Upper lobe of left lung (tissue), 6 donors: ENCODE measurements at regions not wholly inside any gene's neighbourhood (a gene's known extent, or its start where the extent isn't known, plus 50 kb on each side); places are given as distances from the start of the nearest gene placed in this dataset.

Experiments
- ATAC-seq, 2 donors: fragments of 200-7000 bp; cut with Tn5 transposase; one replicate each; pipeline ENCODE4 v1.9.1; 2022; ENCODE audit warnings: mild to moderate bottlenecking in 2 of 2, moderate library complexity in 2 of 2; ENCODE audit not compliant: low FRiP score in 2 of 2
- DNase-seq, 2 donors: peaks; one replicate each; pipeline ENCODE4 v3.0.0-alpha.2; 2019 to 2020
- H3K27ac ChIP-seq, 4 donors: fragments of 200-600 bp; sonication (generic); one replicate each; pipeline ENCODE4 v1.5.1; 2016 to 2019
- H3K27me3 ChIP-seq, 4 donors: fragments of 200-600 bp; sonication (generic); one replicate each; pipeline ENCODE4 v1.5.1; 2017 to 2019
- H3K36me3 ChIP-seq, 4 donors: fragments of 200-600 bp; sonication (generic); one replicate each; pipeline ENCODE4 v1.5.1; 2016 to 2019
- H3K4me1 ChIP-seq, 4 donors: fragments of 200-600 bp; sonication (generic); one replicate each; pipeline ENCODE4 v1.5.1; 2018 to 2019
- H3K4me3 ChIP-seq, 4 donors: fragments of 200-600 bp; sonication (generic); one replicate each; pipeline ENCODE4 v1.5.1; 2017 to 2019; ENCODE audit warnings: mild to moderate bottlenecking in 2 of 4, moderate library complexity in 1 of 4
- H3K9me3 ChIP-seq, 4 donors: fragments of 200-600 bp; sonication (generic); one replicate each; pipeline ENCODE4 v1.5.1; 2018 to 2019
- CTCF ChIP-seq, 6 experiments: fragments of 450-650 bp in 4 of 6; fragments of 200-600 bp in 2 of 6; sonication (generic) in 2 of 6; IDR thresholded peaks; one replicate each; pipeline ENCODE4 v1.5.1; 2016 to 2019; ENCODE audit warnings: antibody characterized with exemption in 6 of 6
- EP300 ChIP-seq, 4 donors: sonication (generic); formaldehyde crosslinking; IDR thresholded peaks; one replicate each; pipeline ENCODE4 v1.5.1; 2017; ENCODE audit warnings: antibody characterized with exemption in 4 of 4, control low read depth in 2 of 4
- POLR2A ChIP-seq, 4 donors: fragments of 450-650 bp; IDR thresholded peaks; one replicate each; pipeline ENCODE4 v1.5.1; 2016 to 2017; ENCODE audit warnings: antibody characterized with exemption in 4 of 4, mild to moderate bottlenecking in 2 of 4
- POLR2AphosphoS5 ChIP-seq, 2 donors: sonication (generic); formaldehyde crosslinking; IDR thresholded peaks; one replicate each; pipeline ENCODE4 v1.5.1; 2017; ENCODE audit warnings: antibody characterized with exemption in 2 of 2
- WGBS, 2 donors: methylation state at CpG; one replicate each; pipeline ENCODE4 v1.1.5; 2017 to 2018; 5-methylcytosine and 5-hydroxymethylcytosine counted together
- donor health status: DM: no; HTN: no; CAD: no; lungs with moderate emphysema.
- donor health status: DM: no; HTN: yes; CAD: no; lungs with severe emphysema.

GRCh38 chr2:144595279-144595678 is 75.4 kb upstream of the ZEB2 start:
- DNase-seq = no peak
- H3K27me3 ChIP-seq = no peaks in the 10 kb centered on the region
- H3K27ac ChIP-seq = no peak overlapping the region
- no peak for ATAC-seq
- peaks cover 3 to 15% (median 13%) of the 10 kb centered on the region in 4 donors for H3K4me1 ChIP-seq
- H3K36me3 ChIP-seq = no peaks in the 10 kb centered on the region
- H3K4me3 ChIP-seq = no peak overlapping the region
- WGBS, 2 donors = 71 to 78% methylated on average over 2 of the region's 2 CpGs
- no peak for TF ChIP-seq POLR2A (IDR thresholded peaks at IDR 0.05)
- no peak for TF ChIP-seq EP300 (IDR thresholded peaks at IDR 0.05)
- no peak for TF ChIP-seq POLR2AphosphoS5 (IDR thresholded peaks at IDR 0.05)
- no peak for TF ChIP-seq CTCF (IDR thresholded peaks at IDR 0.05)
- H3K9me3 ChIP-seq = no peaks in the 10 kb centered on the region

- no peaks in the 10 kb centered on the region for H3K27me3 ChIP-seq
- H3K4me1 ChIP-seq = peaks cover 3 to 15% (median 13%) of the 10 kb centered on the region in 4 donors
- H3K36me3 ChIP-seq = no peaks in the 10 kb centered on the region
- DNase-seq = no peak
- H3K9me3 ChIP-seq = no peaks in the 10 kb centered on the region
- TF ChIP-seq POLR2AphosphoS5 (IDR thresholded peaks at IDR 0.05) = no peak
- TF ChIP-seq CTCF (IDR thresholded peaks at IDR 0.05) = no peak
- TF ChIP-seq EP300 (IDR thresholded peaks at IDR 0.05) = no peak
- TF ChIP-seq POLR2A (IDR thresholded peaks at IDR 0.05) = no peak
- no peak for ATAC-seq
- WGBS, 2 donors = 81 to 96% methylated on average over 2 of the region's 2 CpGs
- no peak overlapping the region for H3K4me3 ChIP-seq
- H3K27ac ChIP-seq = no peak overlapping the region
Measured at GRCh38 chr2:144593803-144594202, 73.9 kb upstream of the ZEB2 start.

GRCh38 chr2:144592500-144593256 is 72.8 kb upstream of the ZEB2 start:
- WGBS, 2 donors = 74 to 75% methylated on average over 8 of the region's 8 CpGs
- no peak for TF ChIP-seq CTCF (IDR thresholded peaks at IDR 0.05)
- Histone ChIP-seq H3K9me3 (no peaks in the 10 kb centered on the region), H3K27ac (no peak overlapping the region), H3K4me1 (peaks cover 3 to 15% (median 13%) of the 10 kb centered on the region in 4 donors), H3K4me3 (no peak overlapping the region), H3K27me3 (no peaks in the 10 kb centered on the region), H3K36me3 (no peaks in the 10 kb centered on the region)
- DNase-seq = no peak
- ATAC-seq = no peak

GRCh38 chr2:144587306-144587705 is 67.4 kb upstream of the ZEB2 start:
- TF ChIP-seq EP300 (IDR thresholded peaks at IDR 0.05) (no peak), POLR2AphosphoS5 (IDR thresholded peaks at IDR 0.05) (no peak), POLR2A (IDR thresholded peaks at IDR 0.05) (no peak), CTCF (IDR thresholded peaks at IDR 0.05) (no peak)
- Histone ChIP-seq H3K27ac (no peak overlapping the region), H3K4me3 (no peak overlapping the region), H3K27me3 (no peaks in the 10 kb centered on the region), H3K36me3 (no peaks in the 10 kb centered on the region), H3K9me3 (no peaks in the 10 kb centered on the region), H3K4me1 (peaks cover 3 to 8% (median 8%) of the 10 kb centered on the region in 4 donors)
- ATAC-seq (no peak), DNase-seq (no peak)
- 93 to 100% methylated on average over 1 of the region's 1 CpG for WGBS, 2 donors

GRCh38 chr2:144586476-144586875 is 66.6 kb upstream of the ZEB2 start:
- WGBS, 2 donors = 91% methylated on average over 2 of the region's 2 CpGs
- TF ChIP-seq POLR2A (IDR thresholded peaks at IDR 0.05) (no peak), POLR2AphosphoS5 (IDR thresholded peaks at IDR 0.05) (no peak), CTCF (IDR thresholded peaks at IDR 0.05) (no peak), EP300 (IDR thresholded peaks at IDR 0.05) (no peak)
- no peaks in the 10 kb centered on the region for H3K9me3 ChIP-seq
- H3K4me3 ChIP-seq = no peak overlapping the region
- peaks cover 3 to 15% (median 13%) of the 10 kb centered on the region in 4 donors for H3K4me1 ChIP-seq
- no peaks in the 10 kb centered on the region for H3K36me3 ChIP-seq
- ATAC-seq (no peak), DNase-seq (no peak)
- H3K27me3 ChIP-seq = no peaks in the 10 kb centered on the region
- H3K27ac ChIP-seq = no peak overlapping the region
